ENCODE measurements at regions not wholly inside any gene's neighbourhood (a gene's known extent, or its start where the extent isn't known, plus 50 kb on each side); places are given as distances from the start of the nearest gene placed in this dataset.
"Not testable (repeated sequence)": the region's sequence is repeated elsewhere in the genome, so short reads cannot be mapped to it uniquely, and the experiment has no call there.

GRCh38 chr16:85531516-85531915 lies 81.6 kb upstream of the GSE1 start:
- Histone ChIP-seq H3K4me1 (ENCODE audit: low read length) (no peaks in the 10 kb centered on the region), H2AFZ (ENCODE audit: low read depth, low read length) (no peak overlapping the region)

DNA sequence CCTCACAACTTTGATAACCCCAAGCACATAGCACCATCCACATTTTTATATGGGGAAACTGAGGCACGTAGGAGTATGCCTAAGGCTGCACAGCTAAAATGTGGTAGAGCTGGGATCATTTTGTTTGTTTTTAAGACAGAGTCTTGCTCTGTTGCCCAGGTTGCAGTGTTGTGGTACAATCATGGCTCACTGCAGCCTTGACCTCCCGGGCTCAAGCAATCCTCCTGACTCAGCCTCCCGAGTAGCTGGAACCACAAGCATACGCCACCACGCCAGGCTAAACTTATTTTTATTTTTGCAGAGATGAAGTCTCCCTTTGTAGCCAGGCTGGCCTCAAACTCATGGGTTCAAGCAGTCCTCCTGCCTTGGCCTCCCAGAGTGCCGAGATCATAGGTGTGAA lies 81.0 kb upstream of the GSE1 start:
- H3K9ac ChIP-seq (ENCODE audit: low read length): no peak overlapping the region

More at GRCh38 chr16:85531516-85531915, 81.6 kb upstream of the GSE1 start:
- Histone ChIP-seq H3K4me3 (ENCODE audit: low read length) (no peak overlapping the region), H4K20me1 (ENCODE audit: insufficient read depth, low read length) (no peaks in the 10 kb centered on the region), H3K9me3 (ENCODE audit: insufficient read depth, low read length) (no peaks in the 10 kb centered on the region), H3K36me3 (replicated peaks; ENCODE audit: low read depth, low read length) (no peaks in the 10 kb centered on the region), H3K4me2 (ENCODE audit: low read length) (no peak overlapping the region), H3K27ac (ENCODE audit: low read length) (no peak overlapping the region), H3K79me2 (ENCODE audit: low read length) (no peaks in the 10 kb centered on the region), H3K27me3 (ENCODE audit: low read depth, low read length) (no peaks in the 10 kb centered on the region), H3K9ac (ENCODE audit: low read length) (no peak overlapping the region)
- TF ChIP-seq EZH2phosphoT487 (IDR thresholded peaks at IDR 0.05; ENCODE audit: low read depth): no peak
- TF ChIP-seq, protein P1, sequence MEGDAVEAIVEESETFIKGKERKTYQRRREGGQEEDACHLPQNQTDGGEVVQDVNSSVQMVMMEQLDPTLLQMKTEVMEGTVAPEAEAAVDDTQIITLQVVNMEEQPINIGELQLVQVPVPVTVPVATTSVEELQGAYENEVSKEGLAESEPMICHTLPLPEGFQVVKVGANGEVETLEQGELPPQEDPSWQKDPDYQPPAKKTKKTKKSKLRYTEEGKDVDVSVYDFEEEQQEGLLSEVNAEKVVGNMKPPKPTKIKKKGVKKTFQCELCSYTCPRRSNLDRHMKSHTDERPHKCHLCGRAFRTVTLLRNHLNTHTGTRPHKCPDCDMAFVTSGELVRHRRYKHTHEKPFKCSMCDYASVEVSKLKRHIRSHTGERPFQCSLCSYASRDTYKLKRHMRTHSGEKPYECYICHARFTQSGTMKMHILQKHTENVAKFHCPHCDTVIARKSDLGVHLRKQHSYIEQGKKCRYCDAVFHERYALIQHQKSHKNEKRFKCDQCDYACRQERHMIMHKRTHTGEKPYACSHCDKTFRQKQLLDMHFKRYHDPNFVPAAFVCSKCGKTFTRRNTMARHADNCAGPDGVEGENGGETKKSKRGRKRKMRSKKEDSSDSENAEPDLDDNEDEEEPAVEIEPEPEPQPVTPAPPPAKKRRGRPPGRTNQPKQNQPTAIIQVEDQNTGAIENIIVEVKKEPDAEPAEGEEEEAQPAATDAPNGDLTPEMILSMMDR (IDR thresholded peaks at IDR 0.05; ENCODE audit: low read depth, low read length): no peak

GRCh38 chr16:85533593-85533992 lies 79.5 kb upstream of the GSE1 start:
- not testable (repeated sequence) for H3K79me2 ChIP-seq (ENCODE audit: low read length); H3K27me3 ChIP-seq (ENCODE audit: low read depth, low read length); H3K27ac ChIP-seq (ENCODE audit: low read length); H3K4me1 ChIP-seq (ENCODE audit: low read length); H3K36me3 ChIP-seq (replicated peaks; ENCODE audit: low read depth, low read length); H3K9me3 ChIP-seq (ENCODE audit: insufficient read depth, low read length); H4K20me1 ChIP-seq (ENCODE audit: insufficient read depth, low read length); H2AFZ ChIP-seq (ENCODE audit: low read depth, low read length); H3K4me2 ChIP-seq (ENCODE audit: low read length); H3K4me3 ChIP-seq (ENCODE audit: low read length); H3K9ac ChIP-seq (ENCODE audit: low read length)

More for the DNA sequence above, 81.0 kb upstream of the GSE1 start:
- H2AFZ ChIP-seq (ENCODE audit: low read depth, low read length): no peak overlapping the region
- H3K36me3 ChIP-seq (replicated peaks; ENCODE audit: low read depth, low read length): no peaks in the 10 kb centered on the region
- H3K79me2 ChIP-seq (ENCODE audit: low read length): no peaks in the 10 kb centered on the region
- no peaks in the 10 kb centered on the region for H4K20me1 ChIP-seq (ENCODE audit: insufficient read depth, low read length)
- H3K4me1 ChIP-seq (ENCODE audit: low read length): no peaks in the 10 kb centered on the region
- H3K9me3 ChIP-seq (ENCODE audit: insufficient read depth, low read length): no peaks in the 10 kb centered on the region
- H3K4me2 ChIP-seq (ENCODE audit: low read length): no peak overlapping the region
- H3K27me3 ChIP-seq (ENCODE audit: low read depth, low read length): no peaks in the 10 kb centered on the region
- TF ChIP-seq, protein P1 (IDR thresholded peaks at IDR 0.05; ENCODE audit: low read depth, low read length): no peak
- TF ChIP-seq EZH2phosphoT487 (IDR thresholded peaks at IDR 0.05; ENCODE audit: low read depth): no peak
- no peak overlapping the region for H3K4me3 ChIP-seq (ENCODE audit: low read length)
- no peak overlapping the region for H3K27ac ChIP-seq (ENCODE audit: low read length)

DNA sequence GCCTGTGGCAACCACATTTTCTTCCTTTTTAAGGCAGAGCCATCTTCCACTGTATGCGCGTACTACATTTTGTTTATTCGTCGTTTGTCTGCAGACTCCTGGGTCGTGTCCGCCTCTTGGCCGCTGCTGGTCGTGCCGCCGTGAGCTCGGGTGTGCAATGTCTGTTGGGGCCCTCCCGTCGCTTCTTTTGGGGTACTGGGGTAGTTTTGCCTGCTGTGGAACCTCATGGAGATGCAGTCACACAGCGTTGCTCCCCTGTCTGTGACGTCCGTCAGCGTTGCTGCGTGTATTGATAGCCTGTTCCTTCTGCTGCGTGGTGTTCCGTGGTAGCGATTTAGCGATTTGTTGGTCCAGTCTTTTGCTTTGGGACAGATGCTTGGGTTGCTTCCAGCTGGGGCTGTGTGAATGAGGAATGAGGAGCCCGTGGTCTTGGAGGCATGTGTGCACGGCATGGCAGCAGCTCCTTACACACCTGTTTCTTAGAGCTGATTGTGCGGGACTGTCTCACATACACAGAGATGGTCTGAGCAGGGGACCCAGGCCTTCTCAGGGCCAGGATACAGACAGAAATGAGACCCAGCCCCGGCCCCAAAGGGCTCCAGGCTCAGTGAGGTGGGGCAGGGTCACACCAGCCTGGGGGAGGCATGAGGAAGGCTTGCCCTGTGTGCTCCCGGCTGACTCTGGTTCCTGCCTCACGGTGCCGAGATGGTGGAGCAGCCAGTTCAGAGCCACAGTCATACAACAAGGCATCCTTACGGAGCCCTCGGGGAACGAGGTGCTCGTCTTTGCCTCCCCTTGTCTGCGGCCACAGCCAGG lies 78.4 kb upstream of the GSE1 start:
- H3K36me3 ChIP-seq (replicated peaks; ENCODE audit: low read depth, low read length): no peaks in the 10 kb centered on the region
- H3K4me2 ChIP-seq (ENCODE audit: low read length): no peak overlapping the region
- H3K27ac ChIP-seq (ENCODE audit: low read length): no peak overlapping the region
- H4K20me1 ChIP-seq (ENCODE audit: insufficient read depth, low read length): no peaks in the 10 kb centered on the region
- H3K9ac ChIP-seq (ENCODE audit: low read length): no peak overlapping the region
- H3K9me3 ChIP-seq (ENCODE audit: insufficient read depth, low read length): 0 out of 2 replicates have a peak, but pooled peaks cover 2% of the 10 kb centered on the region
- H3K79me2 ChIP-seq (ENCODE audit: low read length): no peaks in the 10 kb centered on the region
- no peak overlapping the region for H3K4me3 ChIP-seq (ENCODE audit: low read length)
- no peak overlapping the region for H2AFZ ChIP-seq (ENCODE audit: low read depth, low read length)
- TF ChIP-seq, protein P1 (IDR thresholded peaks at IDR 0.05; ENCODE audit: low read depth, low read length): no peak
- TF ChIP-seq EZH2phosphoT487 (IDR thresholded peaks at IDR 0.05; ENCODE audit: low read depth): no peak
- no peaks in the 10 kb centered on the region for H3K27me3 ChIP-seq (ENCODE audit: low read depth, low read length)
- H3K4me1 ChIP-seq (ENCODE audit: low read length): no peaks in the 10 kb centered on the region
